ENCODE measurements at regions not wholly inside any gene's neighbourhood (a gene's known extent, or its start where the extent isn't known, plus 50 kb on each side); places are given as distances from the start of the nearest gene placed in this dataset.
"Not testable (repeated sequence)": the region's sequence is repeated elsewhere in the genome, so short reads cannot be mapped to it uniquely, and the experiment has no call there.

GRCh38 chr20:22821796-22822195 is 213.3 kb upstream of the SSTR4 start:
- DNase-seq: no peak

- DNase-seq: no peak
Measured at GRCh38 chr20:22823119-22823518, 212.0 kb upstream of the SSTR4 start.

- no peak for DNase-seq
Measured at GRCh38 chr20:22824077-22824476, 211.0 kb upstream of the SSTR4 start.

GRCh38 chr20:22825076-22825475 is 210.0 kb upstream of the SSTR4 start:
- no peak for DNase-seq

GRCh38 chr20:22825546-22825945 is 209.6 kb upstream of the SSTR4 start:
- DNase-seq: no peak

GRCh38 chr20:22826306-22827230 is 208.5 kb upstream of the SSTR4 start:
- DNase-seq: no peak

GRCh38 chr20:22827916-22828315 is 207.2 kb upstream of the SSTR4 start:
- no peak for DNase-seq

- no peak for DNase-seq
Measured at GRCh38 chr20:22829356-22829755, 205.8 kb upstream of the SSTR4 start.

- DNase-seq: no peak
Measured at GRCh38 chr20:22830138-22830537, 205.0 kb upstream of the SSTR4 start.

- not testable (repeated sequence) for DNase-seq
Measured at GRCh38 chr20:22830715-22831114, 204.4 kb upstream of the SSTR4 start.

- DNase-seq: no peak
Measured at GRCh38 chr20:22833851-22834250, 201.3 kb upstream of the SSTR4 start.

- DNase-seq: no peak
Measured at GRCh38 chr20:22834651-22835256, 200.4 kb upstream of the SSTR4 start.

- no peak for DNase-seq
Measured at GRCh38 chr20:22836211-22836610, 198.9 kb upstream of the SSTR4 start.

- DNase-seq: no peak
Measured at GRCh38 chr20:22836877-22837276, 198.2 kb upstream of the SSTR4 start.

GRCh38 chr20:22838001-22838400 is 197.1 kb upstream of the SSTR4 start:
- DNase-seq: no peak

GRCh38 chr20:22841846-22842245 is 193.3 kb upstream of the SSTR4 start:
- no peak for DNase-seq

- no peak for DNase-seq
Measured at GRCh38 chr20:22842793-22843192, 192.3 kb upstream of the SSTR4 start.

- DNase-seq: no peak
Measured at GRCh38 chr20:22844959-22845358, 190.2 kb upstream of the SSTR4 start.

- no peak for DNase-seq
Measured at GRCh38 chr20:22846863-22847262, 188.2 kb upstream of the SSTR4 start.

GRCh38 chr20:22848364-22848763 is 186.7 kb upstream of the SSTR4 start:
- no peak for DNase-seq

GRCh38 chr20:22851679-22852346 is 183.3 kb upstream of the SSTR4 start:
- DNase-seq: not testable (repeated sequence)

- no peak for DNase-seq
Measured at GRCh38 chr20:22861231-22861980, 173.7 kb upstream of the SSTR4 start.

GRCh38 chr20:22861990-22862389 is 173.1 kb upstream of the SSTR4 start:
- no peak for DNase-seq
